NOMO-1 (cell line): ENCODE measurements at regions not wholly inside any gene's neighbourhood (a gene's known extent, or its start where the extent isn't known, plus 50 kb on each side); places are given as distances from the start of the nearest gene placed in this dataset.
"Not testable (repeated sequence)": the region's sequence is repeated elsewhere in the genome, so short reads cannot be mapped to it uniquely, and the experiment has no call there.

Source experiments
- DNase-seq, 2 experiments: peaks; one replicate each; lab custom pipeline; 2025; ENCODE audit not compliant: unreplicated experiment in 2 of 2; lab: John Stamatoyannopoulos, UW

DNA sequence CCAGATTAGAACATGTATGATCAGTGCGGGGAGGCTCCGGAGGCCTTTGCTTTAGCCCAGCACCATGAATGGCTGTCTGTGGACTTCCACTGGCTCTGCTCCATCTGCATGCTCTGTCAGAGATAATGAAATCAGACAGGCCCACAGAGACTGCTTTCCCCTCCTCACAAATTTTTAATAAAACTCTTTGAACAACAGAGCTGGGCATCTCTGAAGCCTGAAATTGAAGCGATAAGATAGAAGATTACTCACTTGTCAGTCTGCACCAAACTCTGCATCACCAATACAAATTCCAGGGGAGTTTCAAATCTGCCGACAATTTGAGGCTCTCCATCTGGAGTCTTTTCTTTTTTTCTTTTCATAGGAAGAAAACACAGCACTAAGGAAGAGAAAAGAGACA is 110.0 kb downstream of the DYRK2 start:
- DNase-seq: no peak

DNA sequence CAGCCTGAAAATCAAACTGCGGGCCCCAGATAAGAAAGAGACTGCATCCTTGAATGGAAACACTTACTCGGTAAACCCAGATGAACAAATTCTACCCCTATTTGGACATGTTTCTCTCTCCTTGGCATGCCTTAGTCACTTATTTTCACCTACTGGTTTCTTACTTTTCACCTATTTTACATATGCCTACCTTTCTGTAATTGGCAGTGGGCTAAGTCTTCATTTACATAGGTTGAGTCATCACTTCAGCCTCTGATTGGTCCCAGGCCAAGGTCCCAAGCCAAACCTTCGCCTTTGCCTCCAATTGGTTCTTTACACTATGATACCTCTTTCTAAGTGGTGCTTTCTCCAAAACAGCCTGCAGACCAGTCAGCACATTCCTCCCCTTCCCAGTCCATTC is 111.3 kb downstream of the DYRK2 start:
- no peak for DNase-seq

DNA sequence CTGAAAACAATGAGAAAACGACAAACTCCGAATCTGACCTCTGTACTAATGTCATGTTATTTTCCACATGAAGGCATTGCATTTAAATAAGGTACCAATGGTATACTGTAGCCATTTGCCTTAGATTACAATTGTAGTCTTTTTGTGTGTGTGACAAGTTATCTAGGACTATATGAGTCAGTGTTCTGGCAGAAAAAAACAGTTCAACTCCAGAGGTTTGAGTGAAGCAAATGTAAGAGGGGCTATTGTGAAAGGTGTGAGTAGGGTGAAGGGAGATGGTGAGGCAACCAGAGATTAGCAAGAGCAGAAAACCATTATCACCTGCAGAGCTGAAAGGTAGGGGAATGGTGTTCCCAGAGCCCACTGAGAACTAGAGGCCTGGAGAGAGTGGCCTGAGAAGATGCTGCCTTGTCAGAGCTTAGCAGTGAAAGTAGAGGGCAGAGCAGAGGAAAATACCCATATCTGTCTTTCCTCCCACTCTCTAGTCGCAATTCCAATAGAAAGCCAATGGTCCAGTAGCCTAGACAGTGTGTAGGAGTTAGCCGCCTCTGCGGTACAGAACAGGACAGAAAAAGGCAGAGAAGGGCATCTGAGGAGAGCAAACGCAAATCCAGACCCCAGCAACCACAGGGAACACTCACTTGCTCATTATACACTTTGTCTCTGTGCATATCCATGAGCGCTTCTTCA is 112.2 kb downstream of the DYRK2 start:
- DNase-seq: no peak

DNA sequence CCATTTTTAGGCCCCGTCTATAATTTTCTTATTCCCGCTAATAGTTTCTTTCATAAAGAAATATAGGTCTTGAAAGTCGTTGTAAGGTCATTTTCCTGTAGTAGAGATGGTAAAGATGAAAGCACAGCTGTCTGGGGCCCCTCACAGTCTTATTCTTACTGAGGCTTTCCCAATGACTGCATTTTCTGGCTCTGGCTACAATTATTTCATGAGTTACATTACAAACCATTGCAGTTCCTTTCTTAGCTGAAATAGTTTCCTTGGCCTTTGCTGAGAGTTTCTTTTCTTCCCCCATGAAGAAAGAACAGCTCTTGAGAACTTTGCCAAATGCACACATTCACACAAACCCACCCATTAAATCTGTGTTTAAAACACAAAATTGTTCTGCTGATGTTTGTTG is 113.0 kb downstream of the DYRK2 start:
- no peak for DNase-seq

DNA sequence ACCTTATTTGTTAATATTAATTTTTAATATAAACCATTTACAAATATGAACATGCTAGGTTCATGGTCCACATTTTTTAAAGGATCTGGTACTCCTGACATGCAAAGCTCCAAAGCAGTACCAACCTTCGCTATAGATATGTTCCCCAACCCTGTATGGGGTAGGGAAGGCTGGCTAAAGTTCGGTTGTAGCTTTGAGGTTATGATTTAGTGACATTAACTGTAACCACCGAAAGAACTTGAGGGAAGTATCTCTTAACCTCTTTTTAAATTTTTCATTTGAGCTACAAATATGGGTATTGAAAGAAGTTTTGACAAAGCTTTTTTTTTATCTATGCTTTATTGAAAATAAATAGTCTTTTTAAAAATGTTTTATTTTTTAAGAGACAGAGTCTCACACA is 115.5 kb downstream of the DYRK2 start:
- DNase-seq: no peak

DNA sequence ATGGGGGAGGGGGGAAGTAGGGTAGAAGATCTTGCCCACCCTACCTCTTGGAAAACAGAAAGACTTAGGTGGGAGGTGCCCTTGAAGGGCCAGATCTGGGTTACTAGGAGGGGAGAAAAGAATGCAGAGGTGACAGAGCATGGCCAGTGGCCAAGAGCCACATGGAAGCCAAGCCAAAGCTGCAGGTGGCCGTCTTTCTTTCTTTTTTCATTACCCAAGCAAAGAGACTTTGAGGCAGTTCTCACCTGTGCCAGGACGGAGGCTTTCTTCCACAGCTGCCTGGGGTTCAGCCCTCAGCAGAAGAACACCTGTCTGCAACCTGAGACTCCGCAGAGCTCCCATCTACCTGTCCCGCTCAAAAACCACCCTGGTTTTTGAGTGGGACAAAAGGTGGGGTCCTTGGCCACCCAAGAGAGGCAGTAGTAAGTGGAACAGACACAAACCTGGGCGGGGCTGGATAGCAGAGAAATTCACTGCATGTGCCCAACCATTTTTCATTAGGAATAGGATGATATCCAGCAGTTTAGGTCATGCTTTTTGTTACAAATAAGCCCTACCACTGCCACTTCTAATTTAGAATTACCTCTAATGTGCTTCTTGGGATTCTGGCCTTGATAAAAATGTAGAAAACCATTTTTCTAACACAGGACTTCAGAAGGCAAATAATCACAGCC is 116.5 kb downstream of the DYRK2 start:
- no peak for DNase-seq

DNA sequence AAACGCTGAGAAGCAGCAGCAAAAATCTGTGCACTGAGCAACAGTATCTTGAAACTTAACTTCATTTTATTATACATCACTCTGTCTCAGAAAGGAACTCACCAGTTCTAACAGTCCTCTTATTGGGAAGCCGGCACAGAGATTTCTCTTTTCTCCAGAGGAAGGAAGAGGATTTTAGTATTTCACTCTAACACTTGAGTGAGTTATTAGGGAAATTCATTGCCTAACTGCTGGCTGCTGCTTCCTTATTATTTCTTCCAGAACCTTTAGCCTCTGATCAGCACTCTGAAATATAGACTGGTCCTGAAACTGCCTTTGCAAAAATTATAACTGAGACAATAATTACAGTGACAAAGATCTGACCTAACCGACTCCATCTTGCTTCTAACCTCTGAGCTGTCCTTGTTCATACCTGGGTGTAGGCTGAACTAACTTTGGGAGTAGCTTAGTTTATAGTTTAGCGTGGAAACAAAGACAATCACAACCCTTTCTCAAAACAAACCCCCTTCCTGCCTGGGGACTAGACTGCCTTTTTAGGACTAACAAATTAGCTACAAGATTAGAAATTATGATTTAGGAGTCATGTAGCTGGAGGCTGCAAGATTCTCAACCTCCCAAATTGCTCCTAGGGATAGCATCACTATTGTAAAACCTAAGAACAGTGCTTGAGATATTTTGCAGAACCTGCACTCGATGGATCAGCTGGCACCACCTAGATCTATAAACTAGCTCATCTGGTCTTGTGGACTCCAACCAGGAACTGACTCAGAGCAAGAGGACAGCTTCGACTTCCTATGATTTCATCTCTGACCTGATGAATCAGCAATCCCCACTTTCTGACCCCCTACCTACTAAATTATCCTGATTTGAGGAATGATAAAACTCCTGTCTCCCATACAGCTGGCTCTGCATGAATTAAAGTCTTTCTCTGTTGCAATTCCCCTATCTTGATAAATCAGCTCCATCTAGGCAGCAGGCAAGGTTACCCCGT is 117.5 kb downstream of the DYRK2 start:
- DNase-seq: no peak

DNA sequence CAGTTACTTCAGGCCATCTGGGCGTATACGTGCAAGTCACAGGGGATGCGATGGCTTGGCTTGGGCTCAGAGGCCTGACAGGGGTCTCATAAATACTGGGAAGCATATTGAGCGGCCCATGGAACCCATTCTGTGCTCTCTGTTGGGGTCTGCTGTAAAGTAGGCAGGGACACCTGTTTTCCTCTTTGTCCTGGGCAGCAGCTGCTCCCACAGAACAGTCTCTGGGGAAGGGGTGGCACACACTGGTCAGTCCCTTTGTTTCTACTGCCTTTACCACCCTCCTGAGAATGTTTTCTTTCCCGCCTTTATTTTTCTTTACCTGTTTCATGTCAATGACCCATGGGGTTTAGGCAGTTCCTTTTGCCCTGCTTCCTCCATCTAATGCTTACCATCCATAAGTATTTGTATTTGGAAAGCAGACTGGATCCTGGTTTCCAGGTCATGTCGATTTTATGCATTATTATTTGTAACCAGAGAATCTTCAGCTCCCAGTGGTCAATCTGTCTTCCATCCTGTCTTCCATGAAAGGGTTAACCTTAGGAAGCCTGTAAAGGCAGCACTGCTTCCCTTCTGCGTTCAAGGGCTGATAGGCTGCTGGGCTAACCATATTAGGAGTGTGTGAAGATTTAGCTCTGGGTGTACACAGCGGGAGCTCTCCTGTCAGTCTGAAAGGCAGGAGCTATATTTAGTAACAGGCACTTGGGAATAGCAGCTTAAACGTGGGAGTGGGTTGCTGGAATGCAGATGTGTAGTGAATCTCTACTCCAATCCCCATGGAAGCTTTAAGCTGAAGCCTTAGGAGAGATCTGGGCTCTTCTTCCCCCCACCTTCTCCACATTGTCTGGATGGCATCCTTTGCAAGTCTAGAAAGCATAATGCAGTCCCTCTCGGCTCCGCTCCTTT is 124.0 kb downstream of the DYRK2 start:
- no peak for DNase-seq

DNA sequence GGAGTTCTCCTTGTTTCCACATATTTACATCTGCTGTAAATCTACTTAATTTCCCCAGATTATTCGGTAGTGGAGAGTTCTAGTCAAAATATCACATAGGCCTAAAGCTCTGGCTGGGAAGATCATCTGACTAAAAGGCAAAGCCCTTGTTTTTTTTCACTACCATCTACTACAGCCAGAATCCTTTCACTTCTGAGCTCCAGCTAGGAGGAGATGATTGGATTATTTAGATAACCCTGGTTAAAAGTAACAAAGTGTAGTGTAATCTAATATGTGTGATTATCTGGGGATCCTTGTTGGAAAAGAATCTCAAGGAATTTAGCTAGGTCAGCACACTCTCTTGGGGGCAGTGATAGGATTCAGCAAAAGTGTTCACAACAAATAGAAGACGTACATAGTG is 125.4 kb downstream of the DYRK2 start:
- DNase-seq: no peak

DNA sequence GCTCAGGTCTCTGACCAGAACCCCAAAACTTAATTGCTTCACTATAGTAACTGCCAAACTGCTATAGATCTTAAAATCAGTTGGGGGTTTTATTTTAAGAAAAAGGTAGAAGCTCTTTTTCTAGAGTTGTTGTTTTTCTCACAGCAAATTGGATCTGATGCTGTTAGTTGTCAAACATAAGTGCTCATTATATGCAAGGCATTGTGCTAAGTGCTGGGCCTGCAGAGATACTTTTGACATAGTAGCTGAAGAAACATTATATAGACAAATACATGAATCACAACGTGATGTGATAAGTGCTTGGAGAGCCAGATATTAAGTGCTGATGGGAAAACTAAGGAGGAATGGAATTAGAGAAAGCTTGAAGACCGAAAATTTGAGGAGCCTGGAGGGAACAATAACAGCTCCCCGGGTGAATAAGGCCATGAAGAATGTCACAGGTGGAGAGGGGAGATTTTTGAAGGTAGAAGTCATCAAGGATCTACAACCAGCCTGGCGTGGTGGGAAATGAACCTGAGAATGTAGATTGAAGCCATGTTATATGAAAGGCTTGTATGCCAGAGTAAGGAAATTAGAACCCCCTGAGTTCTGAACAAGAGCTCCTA is 126.5 kb downstream of the DYRK2 start:
- DNase-seq: no peak

DNA sequence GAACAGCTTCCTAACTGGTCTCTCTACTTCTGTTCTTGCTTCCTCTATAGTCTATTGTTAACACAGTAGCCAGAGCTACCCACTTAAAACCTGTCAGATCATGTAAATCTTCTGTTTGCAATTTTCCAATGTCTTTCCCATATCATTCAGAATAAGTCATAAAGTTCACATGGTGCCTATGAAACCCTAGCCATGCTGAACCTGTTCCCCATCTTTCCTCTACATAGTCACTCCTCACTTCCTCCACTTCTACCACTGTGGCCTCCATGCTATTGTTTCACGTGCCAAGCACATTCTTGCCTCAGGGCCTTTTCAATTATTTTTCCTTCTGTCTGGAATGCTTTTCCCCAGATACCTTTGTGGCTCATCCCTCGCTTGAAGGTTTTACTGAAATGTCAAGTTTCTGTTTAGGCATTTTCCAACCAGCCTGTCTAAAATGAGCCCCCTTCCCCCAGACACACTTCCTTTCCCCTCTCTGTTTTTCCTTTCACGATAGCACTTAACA is 132.1 kb downstream of the DYRK2 start:
- DNase-seq: no peak

DNA sequence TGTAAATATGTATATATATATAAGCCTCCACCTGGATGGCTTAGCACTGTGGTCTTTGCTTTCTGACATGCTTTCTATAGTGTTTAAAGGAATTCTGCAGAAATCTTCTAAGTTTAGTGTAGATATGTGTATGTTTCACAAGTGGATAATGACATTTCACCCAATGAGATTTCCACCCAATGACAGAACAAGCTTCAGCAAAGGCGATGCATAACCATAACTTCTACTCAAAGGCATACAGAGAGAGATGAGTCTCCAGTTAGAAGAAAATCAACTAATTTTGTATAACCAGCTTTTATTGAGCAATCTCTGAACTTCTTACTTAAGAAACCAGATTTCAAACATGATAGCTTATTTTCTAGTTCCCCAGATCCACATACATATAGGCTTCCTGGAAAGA is 134.0 kb downstream of the DYRK2 start:
- DNase-seq: no peak

DNA sequence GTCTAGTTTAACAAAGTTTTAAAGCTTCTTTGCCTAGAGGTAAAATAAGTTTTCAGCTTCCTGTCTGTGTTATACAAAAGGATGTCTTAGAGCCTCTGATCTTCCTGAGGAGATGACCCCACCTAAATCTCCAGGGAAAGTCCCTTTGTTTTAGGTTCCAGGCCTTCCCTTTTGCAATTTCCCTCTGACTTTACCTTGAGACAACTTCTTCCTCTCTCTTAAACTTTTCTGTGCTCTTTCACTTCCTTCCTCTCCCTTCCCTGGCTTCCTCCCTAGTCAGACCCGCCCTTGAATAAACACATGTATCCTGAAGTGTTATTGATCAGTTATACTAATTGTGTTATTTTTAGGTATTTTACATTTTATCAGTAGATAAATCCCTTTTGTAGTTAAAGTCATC is 134.8 kb downstream of the DYRK2 start:
- DNase-seq: no peak

DNA sequence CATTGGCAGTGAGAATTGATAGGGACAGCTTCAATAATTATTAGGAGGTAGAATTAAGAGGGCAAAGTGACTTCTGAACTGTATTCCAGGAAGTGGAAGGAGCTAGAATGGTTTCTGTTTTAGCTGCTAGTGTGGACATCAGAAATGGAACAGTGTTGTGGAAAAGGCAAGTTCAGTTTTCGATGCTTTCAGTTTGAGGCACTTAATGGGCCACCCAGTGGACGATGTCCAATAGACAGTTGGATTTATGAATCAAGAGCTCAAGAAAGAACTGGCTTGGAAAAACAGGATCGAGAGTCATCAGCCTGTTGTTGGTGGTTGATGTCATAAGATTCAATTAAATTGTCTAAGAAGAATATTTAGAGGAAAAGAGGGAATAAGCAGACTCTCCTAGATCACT is 136.3 kb downstream of the DYRK2 start:
- DNase-seq: no peak

DNA sequence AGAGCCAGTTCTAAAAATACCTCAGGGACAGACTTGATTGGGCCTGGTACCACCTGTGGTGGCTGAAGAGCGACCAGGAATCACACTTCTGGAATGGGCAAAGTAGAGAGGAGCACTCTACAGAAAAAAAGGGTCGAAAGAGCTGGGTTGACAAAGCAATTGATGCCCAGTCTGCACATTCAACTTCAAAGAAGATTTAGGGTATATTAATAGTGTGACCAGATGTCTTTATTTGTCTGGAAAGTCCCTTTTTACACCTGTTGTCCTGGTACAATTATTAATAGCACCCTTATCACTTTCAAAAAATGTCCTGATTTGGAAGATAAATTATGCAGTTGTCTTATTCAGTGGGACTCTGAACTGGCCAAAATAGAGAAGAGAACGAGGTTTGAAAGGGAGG is 137.5 kb downstream of the DYRK2 start:
- no peak for DNase-seq

DNA sequence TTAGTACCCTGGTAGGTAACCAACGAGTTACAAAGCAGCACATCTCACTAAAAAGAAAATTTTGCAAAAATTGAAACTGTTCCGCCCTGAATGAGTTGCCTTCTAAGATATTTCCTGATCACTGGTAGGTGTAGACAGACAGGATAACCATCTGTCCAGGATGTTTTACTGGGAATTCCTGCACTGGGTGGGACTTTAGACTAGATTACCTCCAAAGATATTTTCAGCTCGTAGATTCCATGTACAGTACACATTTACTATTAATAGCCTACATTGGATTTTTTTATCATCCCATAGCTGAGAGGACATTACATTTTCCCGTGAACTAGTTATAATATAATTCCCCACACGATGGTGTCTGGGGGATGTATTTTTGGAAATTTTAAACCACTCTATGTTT is 139.6 kb downstream of the DYRK2 start:
- DNase-seq: no peak

DNA sequence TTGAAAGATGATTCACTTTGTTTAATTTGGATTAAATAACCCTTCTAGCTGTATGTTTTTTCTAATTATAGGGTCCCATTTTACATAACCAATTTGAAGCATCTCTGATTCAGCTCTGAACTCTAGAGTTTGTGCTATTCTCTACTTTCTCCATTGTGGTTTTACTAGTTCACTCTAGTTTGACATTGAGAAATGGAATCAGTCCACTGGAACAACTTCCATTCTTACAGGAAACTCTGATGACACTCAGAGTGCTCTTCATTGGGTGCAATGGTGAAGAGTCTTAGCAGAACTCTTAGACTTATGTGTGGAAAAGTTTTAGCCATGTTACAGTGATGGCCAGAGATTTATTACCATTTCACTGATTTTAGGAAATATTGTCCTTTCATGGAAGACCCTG is 140.7 kb downstream of the DYRK2 start:
- no peak for DNase-seq

DNA sequence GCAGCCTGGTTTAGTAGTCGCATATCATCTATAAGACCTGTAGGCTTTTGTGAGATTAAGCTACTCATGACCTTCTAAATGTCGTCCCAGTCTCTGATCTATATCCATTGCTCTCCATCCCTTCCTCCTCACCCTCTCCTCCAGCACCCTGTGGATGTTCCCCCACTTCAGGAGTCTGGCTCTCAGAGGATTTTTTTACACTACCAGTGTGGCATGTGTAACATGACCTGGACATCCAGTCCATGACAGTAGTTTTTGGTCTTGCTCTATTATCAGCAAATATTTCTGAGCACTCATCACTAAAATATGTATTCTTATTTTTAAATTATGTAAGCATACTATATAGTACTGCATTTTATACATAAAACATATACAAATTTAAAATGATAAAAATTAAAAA is 142.1 kb downstream of the DYRK2 start:
- DNase-seq: no peak

DNA sequence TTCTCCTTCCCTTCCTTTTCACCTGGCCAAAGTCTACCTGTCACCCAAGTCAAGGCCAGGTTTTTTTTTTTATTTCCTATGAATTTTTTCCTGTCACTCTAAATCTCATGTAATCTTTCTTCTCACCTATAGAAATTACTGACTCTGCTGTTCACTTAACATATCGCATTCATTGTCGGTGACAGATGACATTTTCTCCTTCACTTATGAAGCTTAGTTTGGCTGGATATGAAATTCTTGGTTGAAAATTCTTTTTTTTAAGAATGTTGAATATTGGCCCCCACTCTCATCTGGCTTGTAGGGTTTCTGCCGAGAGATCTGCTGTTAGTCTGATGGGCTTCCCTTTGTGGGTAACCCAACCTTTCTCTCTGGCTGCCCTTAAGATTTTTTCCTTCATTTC is 142.8 kb downstream of the DYRK2 start:
- DNase-seq: not testable (repeated sequence)

DNA sequence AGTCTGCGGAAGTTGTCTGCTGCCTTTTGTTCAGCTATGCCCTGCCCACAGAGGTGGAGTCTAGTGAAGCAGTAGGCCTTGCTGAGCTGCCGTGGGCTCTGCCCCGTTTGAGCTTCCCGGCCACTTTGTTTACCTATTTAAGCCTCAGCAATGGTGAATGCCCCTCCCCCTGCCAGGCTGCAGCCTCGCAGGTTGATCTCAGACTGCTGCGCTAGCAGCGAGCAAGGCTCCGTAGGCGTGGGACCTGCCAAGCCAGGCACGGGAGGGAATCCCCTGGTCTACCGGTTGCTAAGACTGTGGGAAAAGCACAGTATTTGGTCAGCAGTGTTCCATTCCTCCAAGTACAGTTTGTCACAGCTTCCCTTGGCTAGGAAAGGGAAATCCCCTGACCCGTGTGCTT is 143.6 kb downstream of the DYRK2 start:
- no peak for DNase-seq
